ENCODE measurements at regions not wholly inside any gene's neighbourhood (a gene's known extent, or its start where the extent isn't known, plus 50 kb on each side); places are given as distances from the start of the nearest gene placed in this dataset.

DNA sequence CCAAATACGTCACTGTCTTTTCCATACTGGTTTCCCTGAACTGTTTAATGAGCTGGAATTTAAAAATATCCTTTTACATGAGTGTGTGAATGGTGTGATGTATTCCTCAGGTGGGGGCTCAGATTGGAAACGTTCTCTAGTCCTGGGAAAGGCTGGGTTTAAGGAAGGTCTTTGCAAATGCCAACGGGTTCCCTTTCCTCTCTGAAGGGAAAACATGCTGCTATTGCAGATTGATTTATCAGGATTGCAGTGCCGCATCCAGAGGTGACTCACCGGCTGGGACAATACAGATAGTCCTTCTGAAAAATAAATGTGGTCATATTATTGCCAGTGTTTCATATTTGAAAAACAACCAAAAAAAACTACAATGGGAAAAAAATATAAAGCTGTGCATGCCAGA is 193.1 kb upstream of the FLRT2 start:
- TF ChIP-seq POLR2AphosphoS5 (IDR thresholded peaks at IDR 0.05; ENCODE audit: borderline replicate concordance, low read depth, low read length) (no peak), EZH2 (IDR thresholded peaks at IDR 0.05) (no peak)
